GM12878 (cell line): ENCODE measurements at regions not wholly inside any gene's neighbourhood (a gene's known extent, or its start where the extent isn't known, plus 50 kb on each side); places are given as distances from the start of the nearest gene placed in this dataset.
"Not testable (repeated sequence)": the region's sequence is repeated elsewhere in the genome, so short reads cannot be mapped to it uniquely, and the experiment has no call there.

Experiments used
- ASH2L ChIP-seq: fragments of 300-600, 200-600 bp; sonication (generic); IDR thresholded peaks from 2 replicates; pipeline ENCODE4 v1.6.1; 2017; ENCODE audit warnings: low read depth, mild to moderate bottlenecking, borderline replicate concordance
- CTCF ChIP-seq, 3 experiments: IDR thresholded peaks in 2 of 3; conservative IDR thresholded peaks in 1 of 3; 2 replicates each; pipeline ENCODE4 v1.5.1; 2011; ENCODE audit warnings: low read depth in 3 of 3, low read length in 3 of 3, mild to moderate bottlenecking in 3 of 3, control low read depth in 2 of 3, moderate library complexity in 2 of 3, inconsistent platforms in 1 of 3, mixed read lengths in 1 of 3; ENCODE audit not compliant: control insufficient read depth in 2 of 3, insufficient read depth in 1 of 3; ENCODE audit errors: extremely low read depth in 1 of 3
- REST ChIP-seq: IDR thresholded peaks from 2 replicates; pipeline ENCODE4 v1.6.1; 2012; ENCODE audit warnings: mild to moderate bottlenecking, low read depth, low read length
- RUNX3 ChIP-seq: IDR thresholded peaks from 2 replicates; pipeline ENCODE4 v1.6.1; 2012; ENCODE audit warnings: low read length, inconsistent platforms

GRCh38 chr1:143850637-143851036 lies 121.1 kb downstream of the FAM72C start:
- TF ChIP-seq REST; CTCF (IDR thresholded peaks at IDR 0.05 in 2 of 3, conservative IDR thresholded peaks at IDR 0.05 in 1 of 3; ENCODE audit: control insufficient read depth in 2 of 3, extremely low read depth in 1 of 3, insufficient read depth in 1 of 3, low read depth in 3 of 3, low read length in 3 of 3); ASH2L; RUNX3: not testable (repeated sequence)
